Glutamatergic neuron (in vitro differentiated cells): ENCODE measurements at regions not wholly inside any gene's neighbourhood (a gene's known extent, or its start where the extent isn't known, plus 50 kb on each side); places are given as distances from the start of the nearest gene placed in this dataset.

Experiments used
- DNase-seq: peaks from one replicate; pipeline ENCODE4 v3.0.0; 2022
- H3K27ac Mint-ChIP-seq: one replicate; pipeline ENCODE4 v1.8.0; 2020; ENCODE audit warnings: mild to moderate bottlenecking, mixed read lengths, inconsistent platforms; ENCODE audit not compliant: unreplicated experiment
- H3K27me3 Mint-ChIP-seq: one replicate; pipeline ENCODE4 v1.8.0; 2020; ENCODE audit warnings: mild to moderate bottlenecking, moderate library complexity, mixed read lengths, inconsistent platforms; ENCODE audit not compliant: unreplicated experiment
- H3K36me3 Mint-ChIP-seq: one replicate; pipeline ENCODE4 v1.8.0; 2020; ENCODE audit warnings: mild to moderate bottlenecking, mixed read lengths, inconsistent platforms; ENCODE audit not compliant: unreplicated experiment
- H3K4me1 Mint-ChIP-seq: one replicate; pipeline ENCODE4 v1.8.0; 2020; ENCODE audit warnings: mild to moderate bottlenecking, low read depth, mixed read lengths, inconsistent platforms; ENCODE audit not compliant: unreplicated experiment
- H3K4me3 Mint-ChIP-seq: one replicate; pipeline ENCODE4 v1.8.0; 2020; ENCODE audit warnings: mild to moderate bottlenecking, mixed read lengths, inconsistent platforms; ENCODE audit not compliant: unreplicated experiment
- H3K9me3 Mint-ChIP-seq: one replicate; pipeline ENCODE4 v1.8.0; 2020; ENCODE audit warnings: mild to moderate bottlenecking, moderate library complexity, mixed read lengths, inconsistent platforms; ENCODE audit not compliant: unreplicated experiment
- CTCF ChIP-seq: fragments of 200-600 bp; sonication (generic); IDR thresholded peaks from one replicate; pipeline ENCODE4 v1.5.0; 2021; ENCODE audit not compliant: partially characterized antibody, unreplicated experiment

- Mint-ChIP-seq H3K27ac (no peak overlapping the region), H3K36me3 (no peaks in the 10 kb centered on the region), H3K27me3 (no peaks in the 10 kb centered on the region), H3K9me3 (no peaks in the 10 kb centered on the region), H3K4me1 (peaks cover 2% of the 10 kb centered on the region), H3K4me3 (no peak overlapping the region)
- TF ChIP-seq CTCF: no peak
- DNase-seq: no peak
Observed at GRCh38 chr10:3866332-3866731, 81.3 kb upstream of the KLF6 start.

GRCh38 chr10:3865565-3865964, 80.6 kb upstream of the KLF6 start:
- Mint-ChIP-seq H3K27me3 (no peaks in the 10 kb centered on the region), H3K27ac (no peak overlapping the region), H3K9me3 (no peaks in the 10 kb centered on the region), H3K36me3 (no peaks in the 10 kb centered on the region), H3K4me3 (no peak overlapping the region), H3K4me1 (peaks cover 2% of the 10 kb centered on the region)
- DNase-seq: no peak
- TF ChIP-seq CTCF: no peak

- H3K27ac Mint-ChIP-seq: no peak overlapping the region
- H3K27me3 Mint-ChIP-seq: no peaks in the 10 kb centered on the region
- H3K4me1 Mint-ChIP-seq: peaks cover 2% of the 10 kb centered on the region
- TF ChIP-seq CTCF: no peak
- H3K4me3 Mint-ChIP-seq: no peak overlapping the region
- no peaks in the 10 kb centered on the region for H3K9me3 Mint-ChIP-seq
- no peaks in the 10 kb centered on the region for H3K36me3 Mint-ChIP-seq
- no peak for DNase-seq
Observed at GRCh38 chr10:3861795-3862194, 76.8 kb upstream of the KLF6 start.

GRCh38 chr10:3858051-3858845, 73.2 kb upstream of the KLF6 start:
- Mint-ChIP-seq H3K4me1 (peaks cover 2% of the 10 kb centered on the region), H3K27ac (no peak overlapping the region), H3K4me3 (no peak overlapping the region), H3K27me3 (no peaks in the 10 kb centered on the region), H3K36me3 (no peaks in the 10 kb centered on the region), H3K9me3 (no peaks in the 10 kb centered on the region)
- TF ChIP-seq CTCF: no peak
- no peak for DNase-seq

- Mint-ChIP-seq H3K4me1 (peaks cover 2% of the 10 kb centered on the region), H3K4me3 (no peak overlapping the region), H3K9me3 (no peaks in the 10 kb centered on the region), H3K36me3 (no peaks in the 10 kb centered on the region), H3K27ac (no peak overlapping the region), H3K27me3 (no peaks in the 10 kb centered on the region)
- TF ChIP-seq CTCF: no peak
- DNase-seq: no peak
Observed at GRCh38 chr10:3857318-3857717, 72.3 kb upstream of the KLF6 start.
